ENCODE measurements at regions not wholly inside any gene's neighbourhood (a gene's known extent, or its start where the extent isn't known, plus 50 kb on each side); places are given as distances from the start of the nearest gene placed in this dataset.

DNA sequence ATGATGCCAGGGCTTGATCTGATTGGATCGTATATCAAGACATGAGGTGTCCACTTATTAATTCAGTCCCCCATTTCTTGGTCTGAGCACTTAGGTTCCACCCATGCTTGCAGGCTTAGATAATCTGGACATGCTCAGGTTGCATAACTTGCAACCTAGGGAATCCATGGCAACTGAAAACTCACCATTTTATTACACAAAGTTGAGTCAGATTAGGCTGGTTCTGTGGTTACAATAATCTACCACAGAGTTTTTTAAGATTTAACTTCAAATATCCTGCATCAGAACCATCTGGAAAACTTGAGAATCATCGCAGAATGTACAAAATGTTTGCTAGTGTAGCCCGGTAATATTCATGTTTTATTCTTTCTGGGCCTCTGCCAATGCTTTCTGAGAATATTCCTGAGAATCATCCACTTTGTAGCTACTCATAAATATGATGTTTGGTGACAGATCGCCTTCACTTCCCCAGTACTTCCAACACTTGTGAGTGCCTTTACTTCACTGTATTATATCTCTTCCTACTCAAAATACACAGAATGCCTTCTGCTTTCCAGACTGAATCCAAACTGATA is 707.2 kb upstream of the ADAMTS5 start:
- TF ChIP-seq, protein P1, sequence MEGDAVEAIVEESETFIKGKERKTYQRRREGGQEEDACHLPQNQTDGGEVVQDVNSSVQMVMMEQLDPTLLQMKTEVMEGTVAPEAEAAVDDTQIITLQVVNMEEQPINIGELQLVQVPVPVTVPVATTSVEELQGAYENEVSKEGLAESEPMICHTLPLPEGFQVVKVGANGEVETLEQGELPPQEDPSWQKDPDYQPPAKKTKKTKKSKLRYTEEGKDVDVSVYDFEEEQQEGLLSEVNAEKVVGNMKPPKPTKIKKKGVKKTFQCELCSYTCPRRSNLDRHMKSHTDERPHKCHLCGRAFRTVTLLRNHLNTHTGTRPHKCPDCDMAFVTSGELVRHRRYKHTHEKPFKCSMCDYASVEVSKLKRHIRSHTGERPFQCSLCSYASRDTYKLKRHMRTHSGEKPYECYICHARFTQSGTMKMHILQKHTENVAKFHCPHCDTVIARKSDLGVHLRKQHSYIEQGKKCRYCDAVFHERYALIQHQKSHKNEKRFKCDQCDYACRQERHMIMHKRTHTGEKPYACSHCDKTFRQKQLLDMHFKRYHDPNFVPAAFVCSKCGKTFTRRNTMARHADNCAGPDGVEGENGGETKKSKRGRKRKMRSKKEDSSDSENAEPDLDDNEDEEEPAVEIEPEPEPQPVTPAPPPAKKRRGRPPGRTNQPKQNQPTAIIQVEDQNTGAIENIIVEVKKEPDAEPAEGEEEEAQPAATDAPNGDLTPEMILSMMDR (IDR thresholded peaks at IDR 0.05; ENCODE audit: poor library complexity), result no peak
- no peak for TF ChIP-seq EZH2 (IDR thresholded peaks at IDR 0.05; ENCODE audit: borderline replicate concordance)
